ENCODE measurements at regions not wholly inside any gene's neighbourhood (a gene's known extent, or its start where the extent isn't known, plus 50 kb on each side); places are given as distances from the start of the nearest gene placed in this dataset.

- no peak for TF ChIP-seq POLR2A (IDR thresholded peaks at IDR 0.05)
- TF ChIP-seq CTCF (IDR thresholded peaks at IDR 0.05): no peak
- no peaks in the 10 kb centered on the region for H3K4me1 ChIP-seq
- no peak overlapping the region for H3K4me3 ChIP-seq
- H3K36me3 ChIP-seq: no peaks in the 10 kb centered on the region
- no peak for ATAC-seq
- H3K27ac ChIP-seq: no peak overlapping the region
- H3K9me3 ChIP-seq: no peaks in the 10 kb centered on the region
- intact Hi-C loops (cut with DNase I): no loop called here
- H3K27me3 ChIP-seq: no peaks in the 10 kb centered on the region
- DNase-seq: no peak
- WGBS (ENCODE audit: insufficient coverage, low coverage, low lambda C conversion rate, missing lambda C conversion rate): 52% methylated on average over 6 of the region's 6 CpGs
Measured at GRCh38 chrX:121132675-121133074, 85.3 kb downstream of the GLUD2 start.

- no peaks in the 10 kb centered on the region for H3K27me3 ChIP-seq
- TF ChIP-seq CTCF (IDR thresholded peaks at IDR 0.05): no peak
- 30% methylated on average over 8 of the region's 8 CpGs for whole genome bisulfite sequencing (ENCODE audit: insufficient coverage, low coverage, low lambda C conversion rate, missing lambda C conversion rate)
- no peaks in the 10 kb centered on the region for H3K4me1 ChIP-seq
- peak overlapping the region in 2 of 3 donors; percentile 21 to 38 for H3K27ac ChIP-seq
- peak; percentile 85 to 93 (median 88) for ATAC-seq
- intact Hi-C loops (cut with DNase I): no loop called here
- H3K36me3 ChIP-seq: no peaks in the 10 kb centered on the region
- DNase-seq: no peak
- peak overlapping the region in 2 of 3 donors; percentile 34 to 43 for H3K4me3 ChIP-seq
- no peaks in the 10 kb centered on the region for H3K9me3 ChIP-seq
Measured at GRCh38 chrX:121135488-121136207, 88.2 kb downstream of the GLUD2 start.

GRCh38 chrX:121146059-121146628, 98.7 kb downstream of the GLUD2 start:
- no peak for ATAC-seq
- Histone ChIP-seq H3K27ac (no peak overlapping the region), H3K4me3 (no peak overlapping the region), H3K27me3 (no peaks in the 10 kb centered on the region), H3K9me3 (no peaks in the 10 kb centered on the region), H3K4me1 (no peaks in the 10 kb centered on the region), H3K36me3 (no peaks in the 10 kb centered on the region)
- TF ChIP-seq CTCF (IDR thresholded peaks at IDR 0.05) (no peak), POLR2A (IDR thresholded peaks at IDR 0.05) (no peak)
- DNase-seq: no peak
- intact Hi-C loops (cut with DNase I): no loop called here

- TF ChIP-seq POLR2A (IDR thresholded peaks at IDR 0.05): no peak
- no peak for TF ChIP-seq CTCF (IDR thresholded peaks at IDR 0.05)
- H3K36me3 ChIP-seq: no peaks in the 10 kb centered on the region
- no peaks in the 10 kb centered on the region for H3K9me3 ChIP-seq
- no peak overlapping the region for H3K4me3 ChIP-seq
- no peak overlapping the region for H3K27ac ChIP-seq
- H3K4me1 ChIP-seq: no peaks in the 10 kb centered on the region
- H3K27me3 ChIP-seq: no peaks in the 10 kb centered on the region
- ATAC-seq: no peak
- whole genome bisulfite sequencing (ENCODE audit: insufficient coverage, low coverage, low lambda C conversion rate, missing lambda C conversion rate): 18% methylated on average over 1 of the region's 1 CpG
- no peak for DNase-seq
- intact Hi-C loops (cut with DNase I): no loop called here
Measured at GRCh38 chrX:121150217-121150616, 102.8 kb downstream of the GLUD2 start.
